ENCODE measurements at regions not wholly inside any gene's neighbourhood (a gene's known extent, or its start where the extent isn't known, plus 50 kb on each side); places are given as distances from the start of the nearest gene placed in this dataset.

DNA sequence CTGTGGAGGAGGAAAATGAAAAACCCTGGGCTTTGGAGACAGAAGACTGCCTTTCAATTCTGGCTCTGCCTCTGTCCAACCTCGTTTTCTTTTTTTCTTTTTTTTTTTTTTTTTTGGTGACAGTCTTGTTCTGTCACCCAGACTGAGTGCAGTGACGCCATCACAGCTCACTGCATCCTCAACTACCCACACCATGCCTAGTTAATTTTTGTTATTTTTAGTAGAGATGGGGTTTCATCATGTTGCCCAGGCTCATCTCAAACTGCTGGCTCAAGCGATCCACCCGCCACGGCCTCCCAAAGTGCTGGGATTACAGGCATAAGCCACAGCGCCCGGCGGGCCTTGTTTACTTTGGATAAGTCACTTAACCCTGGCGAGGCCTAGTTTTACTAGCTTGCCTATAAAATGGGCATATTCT lies 66.3 kb upstream of the SLC25A26 start:
- TF ChIP-seq POLR2A (IDR thresholded peaks at IDR 0.05): no peak
- TF ChIP-seq, protein P1, sequence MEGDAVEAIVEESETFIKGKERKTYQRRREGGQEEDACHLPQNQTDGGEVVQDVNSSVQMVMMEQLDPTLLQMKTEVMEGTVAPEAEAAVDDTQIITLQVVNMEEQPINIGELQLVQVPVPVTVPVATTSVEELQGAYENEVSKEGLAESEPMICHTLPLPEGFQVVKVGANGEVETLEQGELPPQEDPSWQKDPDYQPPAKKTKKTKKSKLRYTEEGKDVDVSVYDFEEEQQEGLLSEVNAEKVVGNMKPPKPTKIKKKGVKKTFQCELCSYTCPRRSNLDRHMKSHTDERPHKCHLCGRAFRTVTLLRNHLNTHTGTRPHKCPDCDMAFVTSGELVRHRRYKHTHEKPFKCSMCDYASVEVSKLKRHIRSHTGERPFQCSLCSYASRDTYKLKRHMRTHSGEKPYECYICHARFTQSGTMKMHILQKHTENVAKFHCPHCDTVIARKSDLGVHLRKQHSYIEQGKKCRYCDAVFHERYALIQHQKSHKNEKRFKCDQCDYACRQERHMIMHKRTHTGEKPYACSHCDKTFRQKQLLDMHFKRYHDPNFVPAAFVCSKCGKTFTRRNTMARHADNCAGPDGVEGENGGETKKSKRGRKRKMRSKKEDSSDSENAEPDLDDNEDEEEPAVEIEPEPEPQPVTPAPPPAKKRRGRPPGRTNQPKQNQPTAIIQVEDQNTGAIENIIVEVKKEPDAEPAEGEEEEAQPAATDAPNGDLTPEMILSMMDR (IDR thresholded peaks at IDR 0.05): no peak
